B cell (primary cell): ENCODE measurements at regions not wholly inside any gene's neighbourhood (a gene's known extent, or its start where the extent isn't known, plus 50 kb on each side); places are given as distances from the start of the nearest gene placed in this dataset.

ENCODE experiments used
- CTCF ChIP-seq: fragments of 200-600 bp; IDR thresholded peaks from one replicate; pipeline ENCODE4 v1.8.0; 2022; ENCODE audit warnings: antibody characterized with exemption, mild to moderate bottlenecking
- EZH2 ChIP-seq: IDR thresholded peaks from 2 replicates; pipeline ENCODE4 v1.6.1; 2012; ENCODE audit warnings: borderline replicate concordance, low read depth, mild to moderate bottlenecking, moderate library complexity, low read length; ENCODE audit not compliant: insufficient read depth, poor library complexity, severe bottlenecking

GRCh38 chr4:123233136-123233768 is 163.3 kb upstream of the SPRY1 start:
- TF ChIP-seq CTCF (no peak), EZH2 (no peak)
